ENCODE measurements at regions not wholly inside any gene's neighbourhood (a gene's known extent, or its start where the extent isn't known, plus 50 kb on each side); places are given as distances from the start of the nearest gene placed in this dataset.

GRCh38 chr12:60096727-60097126 is 500.9 kb downstream of the SLC16A7 start:
- no peak for TF ChIP-seq CTCF (IDR thresholded peaks at IDR 0.05; ENCODE audit: low read depth, low read length, missing control alignments)
- no peaks in the 10 kb centered on the region for H3K36me3 ChIP-seq (replicated peaks)
- no peaks in the 10 kb centered on the region for H3K27me3 ChIP-seq (replicated peaks)
- no peak overlapping the region for H3K27ac ChIP-seq
- DNase-seq: no peak
- in situ Hi-C loops (cut with HindIII; ENCODE audit: low pct_ligation_motif_present, low sequenced_read_pairs): no loop called here
- H3K4me3 ChIP-seq (ENCODE audit: low read depth, low read length): no peak overlapping the region

GRCh38 chr12:60100160-60100559 is 504.3 kb downstream of the SLC16A7 start:
- TF ChIP-seq CTCF (IDR thresholded peaks at IDR 0.05; ENCODE audit: low read depth, low read length, missing control alignments): no peak
- Histone ChIP-seq H3K36me3 (replicated peaks) (no peaks in the 10 kb centered on the region), H3K27ac (peak overlapping the region; percentile 19), H3K4me3 (ENCODE audit: low read depth, low read length) (no peak overlapping the region), H3K27me3 (replicated peaks) (no peaks in the 10 kb centered on the region)
- DNase-seq: peak; percentile 7
- in situ Hi-C loops (cut with HindIII; ENCODE audit: low pct_ligation_motif_present, low sequenced_read_pairs): no loop called here

- H3K4me3 ChIP-seq (ENCODE audit: low read depth, low read length): no peak overlapping the region
- H3K27ac ChIP-seq: peak overlapping the region; percentile 48
- in situ Hi-C loops (cut with HindIII; ENCODE audit: low pct_ligation_motif_present, low sequenced_read_pairs): no loop called here
- no peaks in the 10 kb centered on the region for H3K36me3 ChIP-seq (replicated peaks)
- H3K27me3 ChIP-seq (replicated peaks): no peaks in the 10 kb centered on the region
- TF ChIP-seq CTCF (IDR thresholded peaks at IDR 0.05; ENCODE audit: low read depth, low read length, missing control alignments): no peak
- DNase-seq: no peak
These were observed 505.0 kb downstream of the SLC16A7 start for GRCh38 chr12:60100852-60101251.

GRCh38 chr12:60101715-60102114 is 505.9 kb downstream of the SLC16A7 start:
- DNase-seq: peak; percentile 66
- no peak for TF ChIP-seq CTCF (IDR thresholded peaks at IDR 0.05; ENCODE audit: low read depth, low read length, missing control alignments)
- in situ Hi-C loops (cut with HindIII; ENCODE audit: low pct_ligation_motif_present, low sequenced_read_pairs): no loop called here
- no peaks in the 10 kb centered on the region for H3K27me3 ChIP-seq (replicated peaks)
- H3K27ac ChIP-seq: peak overlapping the region; percentile 19
- H3K4me3 ChIP-seq (ENCODE audit: low read depth, low read length): no peak overlapping the region
- H3K36me3 ChIP-seq (replicated peaks): no peaks in the 10 kb centered on the region

GRCh38 chr12:60106214-60106613 is 510.4 kb downstream of the SLC16A7 start:
- Histone ChIP-seq H3K27ac (no peak overlapping the region), H3K36me3 (replicated peaks) (no peaks in the 10 kb centered on the region), H3K4me3 (ENCODE audit: low read depth, low read length) (no peak overlapping the region), H3K27me3 (replicated peaks) (no peaks in the 10 kb centered on the region)
- TF ChIP-seq CTCF (IDR thresholded peaks at IDR 0.05; ENCODE audit: low read depth, low read length, missing control alignments): peak; percentile 19
- in situ Hi-C loops (cut with HindIII; ENCODE audit: low pct_ligation_motif_present, low sequenced_read_pairs): no loop called here
- no peak for DNase-seq

GRCh38 chr12:60107992-60108391 is 512.2 kb downstream of the SLC16A7 start:
- Histone ChIP-seq H3K27me3 (replicated peaks) (no peaks in the 10 kb centered on the region), H3K4me3 (ENCODE audit: low read depth, low read length) (no peak overlapping the region), H3K27ac (no peak overlapping the region), H3K36me3 (replicated peaks) (no peaks in the 10 kb centered on the region)
- no peak for TF ChIP-seq CTCF (IDR thresholded peaks at IDR 0.05; ENCODE audit: low read depth, low read length, missing control alignments)
- no peak for DNase-seq
- in situ Hi-C loops (cut with HindIII; ENCODE audit: low pct_ligation_motif_present, low sequenced_read_pairs): no loop called here

Measured in brain microvascular endothelial cell (primary cell).